ENCODE measurements at regions not wholly inside any gene's neighbourhood (a gene's known extent, or its start where the extent isn't known, plus 50 kb on each side); places are given as distances from the start of the nearest gene placed in this dataset.

DNA sequence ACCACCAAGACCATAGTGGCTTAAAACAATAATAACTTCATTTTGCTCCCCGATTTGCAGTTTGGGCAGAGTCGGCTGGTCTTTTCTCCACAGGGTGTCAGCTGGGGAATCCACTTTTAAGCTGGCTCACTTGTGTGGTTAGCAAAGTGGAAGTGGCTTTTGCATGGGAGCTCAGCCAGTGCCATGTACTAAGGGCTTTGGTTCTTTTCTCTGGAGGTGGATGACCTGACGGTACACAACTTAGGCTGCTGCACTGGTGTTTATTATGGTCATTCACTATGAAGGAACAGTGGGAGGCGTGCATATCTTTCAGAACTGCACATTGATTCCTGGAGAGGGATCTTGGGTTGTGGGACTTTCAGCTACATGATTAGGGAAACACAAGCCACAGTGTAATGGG is 141.0 kb downstream of the OR2B2 start:
- TF ChIP-seq, protein P1, sequence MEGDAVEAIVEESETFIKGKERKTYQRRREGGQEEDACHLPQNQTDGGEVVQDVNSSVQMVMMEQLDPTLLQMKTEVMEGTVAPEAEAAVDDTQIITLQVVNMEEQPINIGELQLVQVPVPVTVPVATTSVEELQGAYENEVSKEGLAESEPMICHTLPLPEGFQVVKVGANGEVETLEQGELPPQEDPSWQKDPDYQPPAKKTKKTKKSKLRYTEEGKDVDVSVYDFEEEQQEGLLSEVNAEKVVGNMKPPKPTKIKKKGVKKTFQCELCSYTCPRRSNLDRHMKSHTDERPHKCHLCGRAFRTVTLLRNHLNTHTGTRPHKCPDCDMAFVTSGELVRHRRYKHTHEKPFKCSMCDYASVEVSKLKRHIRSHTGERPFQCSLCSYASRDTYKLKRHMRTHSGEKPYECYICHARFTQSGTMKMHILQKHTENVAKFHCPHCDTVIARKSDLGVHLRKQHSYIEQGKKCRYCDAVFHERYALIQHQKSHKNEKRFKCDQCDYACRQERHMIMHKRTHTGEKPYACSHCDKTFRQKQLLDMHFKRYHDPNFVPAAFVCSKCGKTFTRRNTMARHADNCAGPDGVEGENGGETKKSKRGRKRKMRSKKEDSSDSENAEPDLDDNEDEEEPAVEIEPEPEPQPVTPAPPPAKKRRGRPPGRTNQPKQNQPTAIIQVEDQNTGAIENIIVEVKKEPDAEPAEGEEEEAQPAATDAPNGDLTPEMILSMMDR (IDR thresholded peaks at IDR 0.05): no peak
- no peak for TF ChIP-seq POLR2A (IDR thresholded peaks at IDR 0.05)

Measured in esophagus squamous epithelium (tissue), 4 donors.